Germinal center (tissue), 1 donor: ENCODE measurements at regions not wholly inside any gene's neighbourhood (a gene's known extent, or its start where the extent isn't known, plus 50 kb on each side); places are given as distances from the start of the nearest gene placed in this dataset.
A peak's percentile ranks its signal among the peaks of the same experiment; 100 is the strongest.

Source experiments
- DNase-seq: peaks from one replicate; pipeline ENCODE4 v3.0.0; 2012; ENCODE audit warnings: mixed read lengths, low spot score

DNA sequence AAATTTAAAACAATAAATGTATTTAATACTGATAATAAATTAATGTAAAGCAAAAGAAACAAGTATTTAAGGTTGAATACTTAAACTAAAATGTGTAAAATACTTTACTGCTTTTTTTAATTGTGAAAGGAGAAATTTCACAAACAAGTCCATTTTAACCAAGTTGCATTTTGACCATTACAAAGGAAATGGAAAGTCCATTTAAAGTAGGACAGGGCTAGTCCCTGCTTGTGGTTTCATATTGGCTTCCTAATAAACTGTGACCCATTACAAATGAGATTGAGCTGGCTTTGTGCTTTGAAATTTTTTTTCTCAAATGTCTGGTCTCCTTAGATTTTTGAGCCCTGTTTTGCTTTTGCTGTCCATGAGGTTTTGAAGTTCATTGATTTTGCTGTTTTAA lies 527.6 kb downstream of the MAFB start:
- no peak for DNase-seq

DNA sequence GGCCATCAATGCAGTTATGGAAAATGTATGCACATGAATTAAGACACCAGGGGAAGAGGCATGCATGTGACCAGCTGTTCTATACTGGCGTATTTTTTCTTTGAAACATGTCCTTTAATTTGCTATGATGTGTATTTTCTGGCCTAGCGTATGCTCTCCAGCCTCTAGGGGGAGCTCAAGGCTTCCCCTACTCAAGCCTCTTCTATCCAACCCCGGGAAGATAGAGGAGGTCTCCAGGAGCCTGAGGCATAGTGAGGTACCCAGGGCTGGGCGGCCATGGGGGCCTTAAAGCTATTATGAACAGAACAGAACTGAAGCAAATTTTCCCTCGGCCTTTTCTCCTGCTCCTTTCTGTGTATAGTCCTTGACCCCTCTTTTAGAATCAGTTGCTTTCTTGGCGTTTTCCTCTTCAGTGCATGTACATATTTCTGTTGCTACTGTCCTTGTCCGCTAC lies 528.9 kb downstream of the MAFB start:
- DNase-seq = peak; percentile 21

DNA sequence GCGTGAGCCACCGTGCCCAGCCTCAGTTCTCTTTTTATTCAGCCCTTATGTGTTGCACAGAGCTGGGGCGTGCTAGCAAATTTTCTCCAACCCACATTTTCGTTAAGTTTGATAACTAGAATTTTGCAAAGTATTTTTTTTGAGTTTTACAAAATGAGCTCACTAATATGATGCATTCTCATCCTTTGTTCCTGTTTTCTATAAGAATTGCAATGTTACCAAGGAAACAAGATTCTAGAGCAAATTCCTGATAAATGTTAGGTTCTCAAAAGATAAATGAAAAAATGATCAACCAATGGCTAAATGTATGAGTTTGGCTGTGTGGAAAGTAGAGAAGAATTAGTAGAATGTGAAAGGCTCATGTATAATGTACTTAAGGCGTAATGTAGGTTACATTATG lies 529.8 kb downstream of the MAFB start:
- no peak for DNase-seq

DNA sequence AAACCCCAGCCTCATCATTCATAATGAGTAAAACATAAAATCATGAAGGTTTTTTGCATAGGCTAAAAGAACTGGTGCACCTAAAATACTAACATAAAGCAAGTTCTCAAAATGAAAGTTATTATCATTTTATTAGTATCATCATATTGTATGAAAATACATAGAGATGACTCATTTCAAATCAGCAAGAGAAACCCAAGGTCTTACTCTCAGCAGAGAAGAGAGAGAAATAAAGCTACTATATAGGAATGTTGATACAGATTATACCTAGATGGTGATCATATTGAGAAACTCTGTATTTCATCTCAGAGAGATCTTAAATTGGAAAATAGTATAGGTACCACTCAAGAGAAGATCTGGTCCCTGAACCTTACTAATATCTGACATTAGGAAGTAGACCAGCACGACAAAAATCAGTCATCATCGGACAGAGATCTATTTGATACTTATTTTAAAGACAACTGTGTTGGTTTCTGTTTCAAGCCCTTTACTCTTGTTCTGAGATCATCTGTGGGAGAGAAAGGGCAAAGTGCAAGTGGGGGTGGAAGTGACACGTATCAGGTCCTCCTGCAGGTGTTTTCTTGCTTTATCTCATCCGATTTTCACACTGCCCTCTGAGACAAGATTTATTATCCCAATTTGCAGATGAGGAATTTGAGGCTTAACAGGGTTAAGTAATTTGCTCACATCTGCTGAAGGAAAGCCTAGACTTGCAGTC lies 532.3 kb downstream of the MAFB start:
- no peak for DNase-seq

- no peak for DNase-seq
These were observed 534.5 kb downstream of the MAFB start for GRCh38 chr20:40154514-40154913.

DNA sequence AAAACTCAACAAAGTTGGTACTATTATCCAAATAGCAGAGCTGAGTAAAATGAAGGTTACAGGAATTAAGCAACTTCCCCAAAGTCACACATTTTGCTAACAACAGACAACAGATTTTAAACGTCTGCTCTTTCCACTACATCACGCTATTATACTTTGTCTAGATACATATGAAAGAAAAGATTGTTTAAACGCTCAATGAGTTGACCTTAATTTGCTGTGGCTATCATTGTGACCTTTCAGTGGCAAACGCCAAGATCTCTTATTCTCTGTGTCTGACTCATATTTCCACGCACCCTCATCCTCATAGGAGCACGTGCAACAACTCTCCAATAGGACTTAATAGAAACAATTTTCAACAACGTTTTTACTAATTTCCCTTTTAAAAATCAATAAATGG lies 540.1 kb downstream of the MAFB start:
- DNase-seq = no peak

DNA sequence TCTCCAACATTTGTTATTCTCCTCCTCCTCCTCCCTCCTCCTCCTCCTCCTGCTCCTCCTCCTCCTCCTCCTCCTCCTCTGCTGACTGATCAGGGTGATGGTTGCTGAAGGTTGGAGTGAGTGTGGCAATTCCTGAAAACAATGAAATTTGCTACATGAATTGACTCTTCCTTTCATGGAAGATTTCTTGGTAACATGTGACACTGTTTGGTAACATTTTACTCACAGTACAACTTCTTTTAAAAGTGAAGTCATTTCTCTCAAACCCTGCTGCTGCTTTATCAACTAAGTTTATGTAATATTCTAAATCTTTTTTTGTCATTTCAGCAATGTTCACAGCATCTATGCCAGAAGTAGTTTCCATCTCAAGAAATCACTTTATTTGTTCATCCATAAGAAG lies 543.0 kb downstream of the MAFB start:
- no peak for DNase-seq

GRCh38 chr20:40144581-40144980 lies 544.5 kb downstream of the MAFB start:
- DNase-seq = no peak

DNA sequence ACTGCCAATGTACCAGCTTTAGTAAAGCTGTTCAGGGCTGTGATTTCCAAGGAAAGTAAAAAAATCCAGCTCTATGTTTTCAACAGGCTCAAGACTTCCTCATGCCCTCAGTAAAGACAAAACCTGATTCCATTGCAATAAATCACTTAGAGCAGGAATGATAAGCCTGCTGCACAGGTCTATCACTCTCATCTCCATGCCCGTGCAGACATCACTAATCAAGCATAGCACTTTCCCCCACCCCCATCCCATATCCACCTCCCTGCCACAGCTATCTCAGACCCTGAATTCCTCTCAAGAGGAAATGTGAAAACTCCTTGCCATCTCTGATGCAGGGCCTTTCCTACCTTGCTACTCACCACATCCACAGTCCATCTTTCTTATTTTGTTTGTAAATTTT lies 554.9 kb downstream of the MAFB start:
- no peak for DNase-seq

GRCh38 chr20:40120827-40121226 lies 568.2 kb downstream of the MAFB start:
- no peak for DNase-seq

- DNase-seq = no peak
These were observed 577.8 kb downstream of the MAFB start for GRCh38 chr20:40111282-40111681.

DNA sequence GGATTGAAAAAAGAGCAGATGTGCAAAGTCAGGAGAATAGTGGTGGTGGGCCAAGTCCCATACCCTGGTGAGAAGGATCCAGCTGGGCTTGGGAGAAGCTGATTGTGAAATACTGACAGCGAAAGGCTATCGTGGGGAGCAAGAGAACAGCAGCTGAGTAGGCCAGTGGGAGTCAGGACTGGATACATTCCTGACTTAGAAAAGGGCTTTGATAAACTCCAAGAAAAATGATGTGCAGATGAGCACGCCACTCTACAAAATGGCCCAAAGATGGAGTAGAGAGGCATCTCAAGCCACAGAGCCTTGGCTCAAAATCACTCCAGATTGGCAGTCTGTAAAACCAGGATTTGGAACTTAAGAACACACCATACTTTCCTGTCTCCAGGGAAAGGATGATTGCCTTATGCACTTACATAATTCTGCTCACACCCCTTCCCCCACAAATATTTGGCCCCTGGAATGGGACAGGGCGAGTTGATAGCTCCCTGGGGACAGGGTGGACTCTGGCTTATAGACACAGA lies 578.7 kb downstream of the MAFB start:
- no peak for DNase-seq

DNA sequence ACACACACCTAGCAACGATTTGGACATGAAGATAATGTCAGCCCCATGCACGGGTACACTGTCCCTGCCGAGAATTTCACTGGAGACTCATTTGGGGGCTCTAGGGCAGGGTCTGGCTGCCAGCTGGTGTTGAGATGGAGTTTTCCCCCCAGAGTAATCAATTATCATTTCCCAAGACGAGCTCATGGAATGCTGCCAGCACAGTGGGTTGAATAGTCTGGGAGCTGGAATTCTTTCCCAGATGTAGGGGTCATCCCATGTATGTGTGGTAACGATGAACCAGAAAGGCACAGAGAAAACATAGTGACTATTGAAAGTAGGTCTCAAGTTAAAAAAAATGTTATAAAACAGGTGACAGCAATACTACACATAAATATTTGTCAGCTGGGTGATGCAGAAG lies 579.9 kb downstream of the MAFB start:
- no peak for DNase-seq

GRCh38 chr20:40108321-40108720 lies 580.7 kb downstream of the MAFB start:
- no peak for DNase-seq

GRCh38 chr20:40104959-40105358 lies 584.1 kb downstream of the MAFB start:
- no peak for DNase-seq

DNA sequence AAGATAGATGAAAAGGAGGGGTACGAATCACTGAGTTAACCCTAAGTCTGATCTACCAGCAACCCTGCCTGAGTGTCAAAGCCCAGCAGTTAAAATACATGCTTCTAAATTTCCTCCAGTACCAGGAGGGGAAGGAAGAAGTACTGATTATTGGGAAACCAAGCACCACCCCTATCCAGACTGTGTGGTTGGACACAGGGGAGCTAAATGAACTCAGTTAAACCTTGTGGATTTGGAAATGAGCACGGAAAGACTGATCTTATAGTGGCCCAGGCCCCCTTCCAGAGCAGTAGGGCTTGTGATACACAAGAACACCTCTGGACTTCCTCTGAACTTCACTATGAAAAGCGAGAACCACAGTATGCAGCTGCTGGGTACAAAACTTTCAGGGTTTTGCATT lies 585.6 kb downstream of the MAFB start:
- DNase-seq = no peak

DNA sequence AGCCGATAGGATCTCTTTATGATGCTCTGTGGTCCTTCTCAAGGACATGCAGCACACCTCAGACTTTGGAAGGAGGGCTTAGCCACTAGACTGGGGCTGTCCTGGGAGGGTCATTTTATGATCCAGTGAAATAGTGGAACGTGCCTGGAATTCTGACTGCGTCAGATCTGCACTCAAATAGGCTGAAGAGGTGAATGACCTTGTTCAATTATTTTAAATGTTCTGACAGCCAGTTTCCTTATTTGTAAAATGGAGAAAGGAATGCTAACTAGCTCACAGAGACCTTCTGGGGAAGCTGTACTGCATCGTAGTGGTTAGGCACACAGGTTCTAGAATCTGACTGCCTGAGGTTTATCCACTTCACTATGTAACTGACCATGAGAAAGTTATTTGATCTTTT lies 587.5 kb downstream of the MAFB start:
- no peak for DNase-seq

DNA sequence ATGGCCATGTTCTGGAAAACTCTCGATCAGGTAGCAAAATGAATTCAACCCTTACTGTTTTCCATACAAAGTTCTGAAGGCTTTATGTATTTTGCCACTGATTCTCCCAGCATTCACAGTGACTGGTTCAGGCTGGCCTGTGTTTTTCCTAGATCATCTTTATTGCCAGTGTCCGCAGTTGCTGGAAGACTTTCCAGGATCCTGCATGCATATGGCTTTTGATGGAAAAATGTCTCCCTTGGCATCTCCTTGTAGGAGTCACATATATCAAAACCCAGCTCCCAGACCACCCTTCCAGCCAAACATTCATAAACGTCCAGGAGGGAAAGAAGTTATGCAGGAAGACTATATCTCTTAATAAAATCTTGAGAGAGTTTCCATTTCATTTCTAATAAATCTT lies 588.8 kb downstream of the MAFB start:
- DNase-seq = no peak

- DNase-seq = no peak
These were observed 598.8 kb downstream of the MAFB start for GRCh38 chr20:40090236-40090635.

DNA sequence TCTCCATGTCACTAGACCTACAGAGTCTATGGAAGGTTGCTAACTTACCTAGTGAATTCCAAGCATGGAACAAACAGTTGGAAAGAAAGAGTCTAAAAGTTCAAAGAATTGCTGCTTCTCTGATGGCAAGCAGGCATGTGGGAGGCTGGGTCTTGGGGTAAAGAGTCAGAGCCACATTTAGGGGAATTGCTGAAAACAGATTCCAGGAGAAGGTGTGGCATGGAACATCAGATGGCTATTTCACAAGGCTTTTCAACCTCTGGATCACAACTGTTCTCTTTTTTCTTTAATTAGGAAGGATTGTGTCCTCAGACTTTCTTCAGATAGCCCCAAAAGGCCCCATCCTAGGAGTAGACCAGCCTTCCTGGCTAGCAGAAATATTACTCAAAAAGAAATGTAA lies 601.5 kb downstream of the MAFB start:
- DNase-seq = no peak

GRCh38 chr20:40085513-40085912 lies 603.5 kb downstream of the MAFB start:
- DNase-seq = no peak

GRCh38 chr20:40082436-40082835 lies 606.6 kb downstream of the MAFB start:
- no peak for DNase-seq

DNA sequence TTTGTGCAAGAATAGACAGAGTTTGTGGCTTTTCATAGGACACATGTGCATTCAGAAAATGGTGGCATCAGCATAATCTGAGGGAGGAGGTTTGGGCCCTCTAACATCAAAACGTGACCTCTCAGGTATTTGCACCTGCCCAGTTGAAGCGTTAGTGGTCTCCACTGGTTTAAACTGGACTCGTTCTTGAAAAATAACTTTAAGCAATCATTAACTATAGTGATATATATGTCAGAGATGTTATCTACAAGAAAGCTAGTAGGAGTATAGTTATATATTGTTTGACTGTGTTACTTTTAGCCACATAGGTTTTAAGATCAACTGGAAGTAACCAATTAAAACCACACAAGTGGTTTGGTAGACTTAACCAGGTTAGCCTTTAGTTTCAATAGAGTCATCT lies 607.4 kb downstream of the MAFB start:
- no peak for DNase-seq

- no peak for DNase-seq
These were observed 608.9 kb downstream of the MAFB start for GRCh38 chr20:40080041-40080652.
